NT2/D1 (cell line): ENCODE measurements at regions not wholly inside any gene's neighbourhood (a gene's known extent, or its start where the extent isn't known, plus 50 kb on each side); places are given as distances from the start of the nearest gene placed in this dataset.

Source experiments
- YY1 ChIP-seq: IDR thresholded peaks from 2 replicates; pipeline ENCODE4 v1.6.1; 2011; ENCODE audit not compliant: insufficient read length, insufficient read depth
- ZNF274 ChIP-seq: IDR thresholded peaks from 2 replicates; pipeline ENCODE4 v1.6.1; 2011; ENCODE audit warnings: mild to moderate bottlenecking, low read depth, low read length

GRCh38 chr4:123110147-123110546 is 187.8 kb upstream of the NUDT6 start:
- TF ChIP-seq YY1 (no peak), ZNF274 (no peak)
